Fibroblast of pulmonary artery (primary cell): ENCODE measurements at regions not wholly inside any gene's neighbourhood (a gene's known extent, or its start where the extent isn't known, plus 50 kb on each side); places are given as distances from the start of the nearest gene placed in this dataset.
A peak's percentile ranks its signal among the peaks of the same experiment; 100 is the strongest.

Experiments
- DNase-seq: peaks from one replicate; pipeline ENCODE4 v3.0.0-alpha.2; 2010; ENCODE audit warnings: low read depth
- H3K4me3 ChIP-seq: replicated peaks from 2 replicates; pipeline ENCODE4 v1.5.1; 2011; ENCODE audit warnings: low read depth, mild to moderate bottlenecking, control low read depth, low read length, moderate library complexity
- TF ChIP-seq, protein P1 (sequence below): IDR thresholded peaks from 2 replicates; pipeline ENCODE4 v1.5.1; 2011; ENCODE audit warnings: mild to moderate bottlenecking, control low read depth, low read length, inconsistent platforms; ENCODE audit errors: missing control alignments

DNA sequence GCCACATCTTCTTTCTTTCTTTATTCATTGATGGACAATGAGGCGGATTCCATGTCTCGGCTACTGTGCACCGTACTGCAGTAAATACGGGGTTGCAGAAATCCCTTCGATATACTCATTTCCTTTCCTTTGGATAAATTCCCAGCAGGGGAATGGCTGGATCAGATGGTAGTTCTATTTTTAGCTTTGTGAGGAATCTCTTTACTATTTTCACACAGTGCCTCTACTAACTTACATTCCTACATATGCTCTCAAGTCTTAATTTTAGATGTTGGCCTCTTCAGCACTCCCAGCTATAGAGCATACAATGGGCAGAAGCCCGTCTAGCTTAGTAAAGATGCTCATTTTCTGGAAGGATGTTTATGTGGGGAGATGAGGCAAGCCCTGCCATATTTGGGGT lies 317.4 kb downstream of the ASMT start:
- no peak overlapping the region for H3K4me3 ChIP-seq
- TF ChIP-seq, protein P1, sequence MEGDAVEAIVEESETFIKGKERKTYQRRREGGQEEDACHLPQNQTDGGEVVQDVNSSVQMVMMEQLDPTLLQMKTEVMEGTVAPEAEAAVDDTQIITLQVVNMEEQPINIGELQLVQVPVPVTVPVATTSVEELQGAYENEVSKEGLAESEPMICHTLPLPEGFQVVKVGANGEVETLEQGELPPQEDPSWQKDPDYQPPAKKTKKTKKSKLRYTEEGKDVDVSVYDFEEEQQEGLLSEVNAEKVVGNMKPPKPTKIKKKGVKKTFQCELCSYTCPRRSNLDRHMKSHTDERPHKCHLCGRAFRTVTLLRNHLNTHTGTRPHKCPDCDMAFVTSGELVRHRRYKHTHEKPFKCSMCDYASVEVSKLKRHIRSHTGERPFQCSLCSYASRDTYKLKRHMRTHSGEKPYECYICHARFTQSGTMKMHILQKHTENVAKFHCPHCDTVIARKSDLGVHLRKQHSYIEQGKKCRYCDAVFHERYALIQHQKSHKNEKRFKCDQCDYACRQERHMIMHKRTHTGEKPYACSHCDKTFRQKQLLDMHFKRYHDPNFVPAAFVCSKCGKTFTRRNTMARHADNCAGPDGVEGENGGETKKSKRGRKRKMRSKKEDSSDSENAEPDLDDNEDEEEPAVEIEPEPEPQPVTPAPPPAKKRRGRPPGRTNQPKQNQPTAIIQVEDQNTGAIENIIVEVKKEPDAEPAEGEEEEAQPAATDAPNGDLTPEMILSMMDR, result no peak
- DNase-seq, result peak; percentile 83

DNA sequence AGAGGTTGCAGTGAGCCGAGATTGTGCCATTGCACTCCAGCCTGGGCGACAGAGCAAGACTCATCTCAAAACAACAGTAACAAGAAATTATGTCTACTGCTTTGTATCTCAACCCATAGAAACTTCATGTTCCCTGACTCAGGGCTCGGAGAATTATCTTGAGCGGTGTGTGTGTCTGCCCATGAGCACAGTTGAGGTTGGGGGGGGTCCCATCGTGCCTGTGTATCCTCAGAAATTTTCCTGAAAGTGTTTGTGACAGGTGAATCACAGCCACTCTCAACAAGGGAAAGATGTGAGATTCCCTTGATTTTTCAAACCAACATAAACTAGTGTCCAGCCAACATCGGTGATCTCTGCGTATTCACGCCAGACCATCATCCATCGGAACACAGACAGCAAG lies 319.1 kb downstream of the ASMT start:
- TF ChIP-seq, protein P1, result no peak
- DNase-seq, result no peak
- H3K4me3 ChIP-seq, result no peak overlapping the region

DNA sequence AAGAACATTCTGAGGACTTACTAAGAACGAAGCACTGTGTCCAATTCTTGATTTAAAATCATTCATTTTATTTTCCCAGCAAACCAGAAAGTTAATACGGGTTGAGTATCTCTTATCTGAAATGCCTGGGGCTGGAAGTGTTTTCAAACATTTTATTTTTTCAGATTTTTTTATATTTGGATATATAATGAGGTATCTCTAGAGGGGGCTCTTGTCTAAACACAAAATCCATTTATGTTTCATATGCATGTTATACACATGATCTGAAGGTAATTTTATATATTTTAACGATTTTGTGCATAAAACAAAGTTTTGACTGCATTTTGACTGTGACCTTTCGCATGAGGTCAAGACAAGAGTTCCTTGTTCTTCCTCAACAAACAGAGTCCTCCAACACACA lies 320.9 kb downstream of the ASMT start:
- TF ChIP-seq, protein P1, result no peak
- DNase-seq, result no peak
- H3K4me3 ChIP-seq, result no peak overlapping the region

- TF ChIP-seq, protein P1, result no peak
- DNase-seq, result no peak
- no peak overlapping the region for H3K4me3 ChIP-seq
These were observed 323.3 kb downstream of the ASMT start for GRCh38 chrX:1938190-1938589.

DNA sequence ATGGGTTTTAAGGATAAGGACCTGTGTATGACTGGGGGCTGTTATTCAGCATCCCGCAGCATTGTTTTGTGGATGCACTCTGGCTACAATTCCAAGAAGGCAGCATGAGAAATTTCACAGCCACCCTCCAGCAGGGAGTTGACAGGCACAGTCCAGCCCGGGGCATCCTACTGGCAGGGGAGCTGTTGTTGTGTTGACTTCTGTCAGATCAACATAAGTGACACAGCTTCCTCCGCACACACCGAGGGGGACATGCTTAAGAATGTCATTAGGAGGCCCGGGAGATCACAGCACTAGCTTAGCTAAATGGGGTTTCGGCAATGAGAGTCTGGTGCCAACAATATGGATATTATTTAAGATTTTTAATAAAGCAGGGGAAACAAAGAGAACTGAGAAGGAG lies 326.5 kb downstream of the ASMT start:
- no peak for DNase-seq
- no peak overlapping the region for H3K4me3 ChIP-seq
- TF ChIP-seq, protein P1, result no peak

DNA sequence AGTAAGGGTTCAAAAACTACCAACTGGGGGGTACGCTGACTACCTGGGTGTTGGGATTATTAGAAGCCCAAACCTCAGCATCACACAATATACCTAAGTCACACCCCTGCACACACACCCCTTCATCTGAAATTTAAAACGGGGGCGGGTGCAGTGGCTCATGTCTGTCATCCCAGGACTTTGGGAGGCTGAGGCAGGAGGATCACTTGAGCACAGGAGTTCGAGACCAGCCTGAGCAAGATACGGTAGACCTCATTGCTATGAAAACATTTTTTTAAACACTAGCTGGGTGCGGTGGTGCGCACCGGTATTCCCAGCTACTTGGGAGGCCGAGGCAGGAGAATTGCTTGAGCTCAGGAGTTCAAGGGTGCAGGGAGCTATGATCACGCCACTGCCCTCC lies 331.0 kb downstream of the ASMT start:
- no peak for DNase-seq
- TF ChIP-seq, protein P1, result no peak
- no peak overlapping the region for H3K4me3 ChIP-seq

GRCh38 chrX:1946974-1947373 lies 332.1 kb downstream of the ASMT start:
- DNase-seq, result no peak
- TF ChIP-seq, protein P1, result no peak

More at GRCh38 chrX:1946974-1947373, 332.1 kb downstream of the ASMT start:
- no peak overlapping the region for H3K4me3 ChIP-seq
